Thymus (tissue), 11 donors: ENCODE measurements at regions not wholly inside any gene's neighbourhood (a gene's known extent, or its start where the extent isn't known, plus 50 kb on each side); places are given as distances from the start of the nearest gene placed in this dataset.

Experiments used
- DNase-seq, 9 donors: peaks; one replicate each; pipeline ENCODE4 v3.0.0-alpha.2; 2013; ENCODE audit warnings: low spot score in 9 of 9, low read depth in 6 of 9, missing footprints in 1 of 9
- H3K27ac ChIP-seq, 2 donors: one replicate each; pipeline ENCODE4 v1.5.1; 2013; ENCODE audit warnings: control low read depth in 1 of 2, low read depth in 1 of 2, low read length in 1 of 2, mild to moderate bottlenecking in 1 of 2, moderate library complexity in 1 of 2
- H3K27me3 ChIP-seq, 2 donors: one replicate each; pipeline ENCODE4 v1.5.1; 2013; ENCODE audit warnings: low read length in 1 of 2; ENCODE audit not compliant: control insufficient read depth in 2 of 2, insufficient read depth in 1 of 2
- H3K36me3 ChIP-seq, 2 donors: one replicate each; pipeline ENCODE4 v1.5.1; 2013; ENCODE audit warnings: low read length in 1 of 2, mild to moderate bottlenecking in 1 of 2, moderate library complexity in 1 of 2; ENCODE audit not compliant: control insufficient read depth in 2 of 2, insufficient read depth in 2 of 2
- H3K4me1 ChIP-seq, 2 donors: one replicate each; pipeline ENCODE4 v1.5.1; 2013; ENCODE audit warnings: low read length in 2 of 2; ENCODE audit not compliant: control insufficient read depth in 2 of 2, insufficient read depth in 2 of 2
- H3K4me3 ChIP-seq, 2 donors: one replicate each; pipeline ENCODE4 v1.5.1; 2013; ENCODE audit warnings: low read length in 2 of 2, control low read depth in 1 of 2, mild to moderate bottlenecking in 1 of 2
- H3K9me3 ChIP-seq, 2 donors: one replicate each; pipeline ENCODE4 v1.5.1; 2013; ENCODE audit warnings: low read length in 1 of 2, mild to moderate bottlenecking in 1 of 2; ENCODE audit not compliant: control insufficient read depth in 2 of 2, insufficient read depth in 1 of 2
- WGBS: extraction: QIAGEN DNeasy Blood & Tissue Kit; methylation state at CpG from one replicate; pipeline ENCODE4 v1.1.7; 2013; 5-methylcytosine and 5-hydroxymethylcytosine counted together
- donor health status: healthy.

- Histone ChIP-seq H3K36me3 (no peaks in the 10 kb centered on the region), H3K27ac (no peak overlapping the region), H3K27me3 (no peaks in the 10 kb centered on the region), H3K4me3 (no peak overlapping the region), H3K9me3 (no peaks in the 10 kb centered on the region), H3K4me1 (peaks cover 0 to 14% of the 10 kb centered on the region in 2 donors)
- peak in 1 of 9 donors; percentile 16 for DNase-seq
- 80% methylated on average over 15 of the region's 15 CpGs for WGBS
These were observed 108.8 kb upstream of the RFLNA start for GRCh38 chr12:124185971-124186686.

- 89% methylated on average over 7 of the region's 7 CpGs for WGBS
- no peak overlapping the region for H3K4me3 ChIP-seq
- H3K27ac ChIP-seq = no peak overlapping the region
- H3K36me3 ChIP-seq = no peaks in the 10 kb centered on the region
- peaks cover 0 to 14% of the 10 kb centered on the region in 2 donors for H3K4me1 ChIP-seq
- DNase-seq = no peak
- H3K9me3 ChIP-seq = no peaks in the 10 kb centered on the region
- no peaks in the 10 kb centered on the region for H3K27me3 ChIP-seq
These were observed 106.8 kb upstream of the RFLNA start for GRCh38 chr12:124188084-124188483.

- no peak for DNase-seq
- 94% methylated on average over 15 of the region's 15 CpGs for WGBS
- no peak overlapping the region for H3K4me3 ChIP-seq
- H3K9me3 ChIP-seq = no peaks in the 10 kb centered on the region
- no peaks in the 10 kb centered on the region for H3K27me3 ChIP-seq
- peaks cover 0 to 14% of the 10 kb centered on the region in 2 donors for H3K4me1 ChIP-seq
- no peak overlapping the region for H3K27ac ChIP-seq
- no peaks in the 10 kb centered on the region for H3K36me3 ChIP-seq
These were observed 106.1 kb upstream of the RFLNA start for GRCh38 chr12:124188561-124189405.

GRCh38 chr12:124190312-124191023, 104.4 kb upstream of the RFLNA start:
- Histone ChIP-seq H3K4me1 (peaks cover 0 to 14% of the 10 kb centered on the region in 2 donors), H3K9me3 (no peaks in the 10 kb centered on the region), H3K36me3 (no peaks in the 10 kb centered on the region), H3K4me3 (no peak overlapping the region), H3K27ac (no peak overlapping the region), H3K27me3 (no peaks in the 10 kb centered on the region)
- no peak for DNase-seq
- WGBS = 98% methylated on average over 14 of the region's 14 CpGs

GRCh38 chr12:124191024-124191359, 103.9 kb upstream of the RFLNA start:
- no peak overlapping the region for H3K27ac ChIP-seq
- no peaks in the 10 kb centered on the region for H3K36me3 ChIP-seq
- peak in 1 of 9 donors; percentile 24 for DNase-seq
- no peaks in the 10 kb centered on the region for H3K9me3 ChIP-seq
- peaks cover 0 to 12% of the 10 kb centered on the region in 2 donors for H3K4me1 ChIP-seq
- no peak overlapping the region for H3K4me3 ChIP-seq
- 97% methylated on average over 3 of the region's 3 CpGs for WGBS
- no peaks in the 10 kb centered on the region for H3K27me3 ChIP-seq

- H3K9me3 ChIP-seq = peaks cover 0 to 4% of the 10 kb centered on the region in 2 donors
- no peaks in the 10 kb centered on the region for H3K36me3 ChIP-seq
- no peaks in the 10 kb centered on the region for H3K27me3 ChIP-seq
- H3K4me1 ChIP-seq = peaks cover 0 to 5% of the 10 kb centered on the region in 2 donors
- DNase-seq = no peak
- no peak overlapping the region for H3K27ac ChIP-seq
- H3K4me3 ChIP-seq = no peak overlapping the region
- WGBS = 88% methylated on average over 12 of the region's 12 CpGs
These were observed 102.9 kb upstream of the RFLNA start for GRCh38 chr12:124191966-124192365.

- no peaks in the 10 kb centered on the region for H3K27me3 ChIP-seq
- no peak overlapping the region for H3K27ac ChIP-seq
- H3K9me3 ChIP-seq = peaks cover 0 to 4% of the 10 kb centered on the region in 2 donors
- WGBS = 96% methylated on average over 15 of the region's 15 CpGs
- peaks cover 0 to 5% of the 10 kb centered on the region in 2 donors for H3K4me1 ChIP-seq
- no peak for DNase-seq
- H3K36me3 ChIP-seq = no peaks in the 10 kb centered on the region
- no peak overlapping the region for H3K4me3 ChIP-seq
These were observed 100.5 kb upstream of the RFLNA start for GRCh38 chr12:124194264-124194892.

- Histone ChIP-seq H3K27ac (no peak overlapping the region), H3K4me1 (peaks cover 0 to 5% of the 10 kb centered on the region in 2 donors), H3K4me3 (no peak overlapping the region), H3K27me3 (no peaks in the 10 kb centered on the region), H3K36me3 (no peaks in the 10 kb centered on the region), H3K9me3 (peaks cover 0 to 4% of the 10 kb centered on the region in 2 donors)
- WGBS = 96% methylated on average over 18 of the region's 18 CpGs
- DNase-seq = no peak
These were observed 99.9 kb upstream of the RFLNA start for GRCh38 chr12:124194893-124195566.
